Transverse colon (tissue), 4 donors: ENCODE measurements at regions not wholly inside any gene's neighbourhood (a gene's known extent, or its start where the extent isn't known, plus 50 kb on each side); places are given as distances from the start of the nearest gene placed in this dataset.

Experiments
- DNase-seq: peaks from one replicate; pipeline ENCODE4 v3.0.0-alpha.2; 2019
- H3K27ac ChIP-seq, 4 donors: fragments of 200-600 bp; sonication (generic); 2 replicates each; pipeline ENCODE4 v1.5.1; 2016 to 2018; ENCODE audit warnings: inconsistent platforms in 4 of 4
- H3K27me3 ChIP-seq: fragments of 200-600 bp; sonication (generic); 2 replicates; pipeline ENCODE4 v1.5.1; 2017; ENCODE audit warnings: inconsistent platforms
- H3K36me3 ChIP-seq, 4 donors: fragments of 200-600 bp; sonication (generic); 2 replicates each; pipeline ENCODE4 v1.5.1; 2017 to 2019; ENCODE audit warnings: inconsistent platforms in 4 of 4
- H3K4me1 ChIP-seq, 4 donors: fragments of 200-600 bp; sonication (generic); 2 replicates each; pipeline ENCODE4 v1.5.1; 2017 to 2020; ENCODE audit warnings: inconsistent platforms in 4 of 4
- H3K4me3 ChIP-seq, 4 donors: fragments of 200-600 bp; sonication (generic); 1 replicate in 1 of 4; 2 replicates in 3 of 4; pipeline versions ENCODE4 v1.5.1 to v1.6.1; 2017 to 2019; ENCODE audit warnings: inconsistent platforms in 4 of 4
- H3K9me3 ChIP-seq, 2 donors: fragments of 200-600 bp; sonication (generic); 2 replicates each; pipeline ENCODE4 v1.5.1; 2017 to 2019; ENCODE audit warnings: inconsistent platforms in 2 of 2
- CTCF ChIP-seq, 5 experiments: fragments of 200-600 bp in 3 of 5; fragments of 450-650 bp in 2 of 5; sonication (generic) in 3 of 5; IDR thresholded peaks; 1 replicate in 2 of 5; 2 replicates in 3 of 5; pipeline ENCODE4 v1.5.1; 2016 to 2017; ENCODE audit warnings: antibody characterized with exemption in 5 of 5, inconsistent platforms in 3 of 5, mild to moderate bottlenecking in 2 of 5, moderate library complexity in 1 of 5
- EP300 ChIP-seq: sonication (generic); formaldehyde crosslinking; IDR thresholded peaks from one replicate; pipeline ENCODE4 v1.6.1; 2017; ENCODE audit warnings: antibody characterized with exemption, low read depth
- POLR2A ChIP-seq: fragments of 450-650 bp; IDR thresholded peaks from one replicate; pipeline ENCODE4 v1.6.1; 2016; ENCODE audit warnings: antibody characterized with exemption, mild to moderate bottlenecking, moderate library complexity
- POLR2AphosphoS5 ChIP-seq, 3 donors: sonication (generic); formaldehyde crosslinking; IDR thresholded peaks; one replicate each; pipeline ENCODE4 v1.6.1; 2016; ENCODE audit warnings: antibody characterized with exemption in 3 of 3
- WGBS, 2 donors: methylation state at CpG; one replicate each; pipeline ENCODE4 v1.1.5; 2018; ENCODE audit warnings: low coverage in 1 of 2; 5-methylcytosine and 5-hydroxymethylcytosine counted together
- in situ Hi-C, 4 donors: fragments of 200-750 bp; cut with MboI; loops; one replicate each; pipeline versions ENCODE4 v1.15.0 to v1.15.1; 2017; ENCODE audit warnings: low sequenced_read_pairs in 3 of 4, low pct_ligation_motif_present in 1 of 4, low pct_unique_long_range_greater_than_20kb in 1 of 4
- intact Hi-C: fragments of 100-400 bp; cut with DNase I; formaldehyde crosslinking; loops from one replicate; pipeline ENCODE4 v1.15.1; 2023; ENCODE audit warnings: low total_unique reads

- Histone ChIP-seq H3K27me3 (no peaks in the 10 kb centered on the region), H3K4me1 (no peaks in the 10 kb centered on the region), H3K27ac (no peak overlapping the region), H3K36me3 (no peaks in the 10 kb centered on the region), H3K4me3 (no peak overlapping the region), H3K9me3 (no peaks in the 10 kb centered on the region)
- intact Hi-C loops: no loop called here
- in situ Hi-C loops: no loop called here
- TF ChIP-seq EP300: no peak
- no peak for TF ChIP-seq POLR2AphosphoS5 (IDR thresholded peaks at IDR 0.05)
- no peak for TF ChIP-seq CTCF (IDR thresholded peaks at IDR 0.05)
- TF ChIP-seq POLR2A: no peak
- DNase-seq: no peak
Measured at GRCh38 chr2:23091019-23091418, 294.0 kb upstream of the KLHL29 start.

DNA sequence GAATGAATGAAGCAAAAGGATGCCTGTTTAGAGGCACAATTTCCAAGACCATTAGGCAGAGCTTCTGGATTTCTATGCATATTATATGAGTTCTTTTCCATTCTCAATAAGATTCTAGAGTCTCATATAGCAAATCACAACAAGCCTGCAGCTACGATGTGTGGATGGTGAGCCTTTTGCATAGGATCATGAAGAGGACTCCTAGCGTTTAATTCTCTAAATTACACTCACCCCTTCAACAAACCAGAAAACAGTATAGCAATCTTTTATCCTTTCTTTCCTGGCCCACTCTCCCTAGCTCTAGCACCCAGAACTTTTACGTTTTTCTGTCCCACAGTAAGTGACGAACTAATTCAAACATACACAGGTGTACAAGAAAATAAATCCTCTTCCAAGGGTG lies 293.1 kb upstream of the KLHL29 start:
- H3K4me1 ChIP-seq: no peaks in the 10 kb centered on the region
- TF ChIP-seq POLR2A: no peak
- no peak for TF ChIP-seq POLR2AphosphoS5 (IDR thresholded peaks at IDR 0.05)
- TF ChIP-seq EP300: no peak
- no peak for TF ChIP-seq CTCF (IDR thresholded peaks at IDR 0.05)
- no peaks in the 10 kb centered on the region for H3K9me3 ChIP-seq
- in situ Hi-C loops: no loop called here
- H3K36me3 ChIP-seq: no peaks in the 10 kb centered on the region
- no peak overlapping the region for H3K4me3 ChIP-seq
- no peaks in the 10 kb centered on the region for H3K27me3 ChIP-seq
- H3K27ac ChIP-seq: no peak overlapping the region
- intact Hi-C loops: no loop called here
- 64 to 75% methylated on average over 4 of the region's 4 CpGs for WGBS, 2 donors
- no peak for DNase-seq

- no peak for DNase-seq
- WGBS, 2 donors: 59 to 61% methylated on average over 3 of the region's 3 CpGs
- intact Hi-C loops (no loop called here), in situ Hi-C loops (no loop called here)
- no peaks in the 10 kb centered on the region for H3K9me3 ChIP-seq
- H3K27me3 ChIP-seq: no peaks in the 10 kb centered on the region
- no peak overlapping the region for H3K4me3 ChIP-seq
- no peak for TF ChIP-seq CTCF (IDR thresholded peaks at IDR 0.05)
- no peak for TF ChIP-seq POLR2A
- TF ChIP-seq EP300: no peak
- TF ChIP-seq POLR2AphosphoS5 (IDR thresholded peaks at IDR 0.05): no peak
- no peaks in the 10 kb centered on the region for H3K36me3 ChIP-seq
- no peak overlapping the region for H3K27ac ChIP-seq
- no peaks in the 10 kb centered on the region for H3K4me1 ChIP-seq
Measured at GRCh38 chr2:23092831-23093230, 292.1 kb upstream of the KLHL29 start.

GRCh38 chr2:23093513-23093912 lies 291.5 kb upstream of the KLHL29 start:
- no peaks in the 10 kb centered on the region for H3K36me3 ChIP-seq
- no peak for TF ChIP-seq POLR2A
- no peak for TF ChIP-seq POLR2AphosphoS5 (IDR thresholded peaks at IDR 0.05)
- TF ChIP-seq EP300: no peak
- no peak for TF ChIP-seq CTCF (IDR thresholded peaks at IDR 0.05)
- H3K4me3 ChIP-seq: no peak overlapping the region
- WGBS, 2 donors: 0 to 23% methylated on average over 1 of the region's 1 CpG
- H3K4me1 ChIP-seq: no peaks in the 10 kb centered on the region
- no peak for DNase-seq
- intact Hi-C loops: no loop called here
- no peaks in the 10 kb centered on the region for H3K27me3 ChIP-seq
- H3K9me3 ChIP-seq: no peaks in the 10 kb centered on the region
- H3K27ac ChIP-seq: no peak overlapping the region
- in situ Hi-C loops: no loop called here
